Transverse colon (tissue), 3 donors: ENCODE measurements at regions not wholly inside any gene's neighbourhood (a gene's known extent, or its start where the extent isn't known, plus 50 kb on each side); places are given as distances from the start of the nearest gene placed in this dataset.

ENCODE experiments used
- EP300 ChIP-seq: sonication (generic); formaldehyde crosslinking; IDR thresholded peaks from one replicate; pipeline ENCODE4 v1.6.1; 2017; ENCODE audit warnings: antibody characterized with exemption, low read depth
- POLR2A ChIP-seq: fragments of 450-650 bp; IDR thresholded peaks from one replicate; pipeline ENCODE4 v1.6.1; 2016; ENCODE audit warnings: antibody characterized with exemption, mild to moderate bottlenecking, moderate library complexity
- TF ChIP-seq, protein P1 (sequence below), 5 experiments: fragments of 200-600 bp in 3 of 5; fragments of 450-650 bp in 2 of 5; sonication (generic) in 3 of 5; IDR thresholded peaks; 1 replicate in 2 of 5; 2 replicates in 3 of 5; pipeline ENCODE4 v1.5.1; 2016 to 2017; ENCODE audit warnings: antibody characterized with exemption in 5 of 5, inconsistent platforms in 3 of 5, mild to moderate bottlenecking in 2 of 5, moderate library complexity in 1 of 5

DNA sequence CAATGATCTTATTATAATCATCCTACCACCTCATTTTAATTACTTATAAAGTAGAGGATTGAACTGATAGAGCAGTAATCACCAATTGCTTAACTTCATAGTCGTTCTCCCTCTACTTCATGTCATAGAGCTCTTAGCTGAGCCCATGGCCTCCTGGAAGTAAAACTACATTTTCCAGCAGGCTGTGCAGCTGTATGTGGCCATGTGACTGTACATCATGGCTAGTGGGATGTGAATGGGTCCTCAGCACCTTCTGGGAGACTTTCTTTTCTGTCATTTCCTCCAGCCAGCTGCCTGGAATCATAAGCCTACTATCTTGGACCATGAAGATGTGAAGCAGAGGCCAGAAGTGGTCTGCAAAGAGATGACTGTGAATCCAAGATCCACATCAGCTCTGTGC, 128.7 kb upstream of the SKOR2 start:
- no peak for TF ChIP-seq EP300
- no peak for TF ChIP-seq POLR2A
- TF ChIP-seq, protein P1, sequence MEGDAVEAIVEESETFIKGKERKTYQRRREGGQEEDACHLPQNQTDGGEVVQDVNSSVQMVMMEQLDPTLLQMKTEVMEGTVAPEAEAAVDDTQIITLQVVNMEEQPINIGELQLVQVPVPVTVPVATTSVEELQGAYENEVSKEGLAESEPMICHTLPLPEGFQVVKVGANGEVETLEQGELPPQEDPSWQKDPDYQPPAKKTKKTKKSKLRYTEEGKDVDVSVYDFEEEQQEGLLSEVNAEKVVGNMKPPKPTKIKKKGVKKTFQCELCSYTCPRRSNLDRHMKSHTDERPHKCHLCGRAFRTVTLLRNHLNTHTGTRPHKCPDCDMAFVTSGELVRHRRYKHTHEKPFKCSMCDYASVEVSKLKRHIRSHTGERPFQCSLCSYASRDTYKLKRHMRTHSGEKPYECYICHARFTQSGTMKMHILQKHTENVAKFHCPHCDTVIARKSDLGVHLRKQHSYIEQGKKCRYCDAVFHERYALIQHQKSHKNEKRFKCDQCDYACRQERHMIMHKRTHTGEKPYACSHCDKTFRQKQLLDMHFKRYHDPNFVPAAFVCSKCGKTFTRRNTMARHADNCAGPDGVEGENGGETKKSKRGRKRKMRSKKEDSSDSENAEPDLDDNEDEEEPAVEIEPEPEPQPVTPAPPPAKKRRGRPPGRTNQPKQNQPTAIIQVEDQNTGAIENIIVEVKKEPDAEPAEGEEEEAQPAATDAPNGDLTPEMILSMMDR (IDR thresholded peaks at IDR 0.05), result no peak
